ENCODE measurements at regions not wholly inside any gene's neighbourhood (a gene's known extent, or its start where the extent isn't known, plus 50 kb on each side); places are given as distances from the start of the nearest gene placed in this dataset.
"Not testable (repeated sequence)": the region's sequence is repeated elsewhere in the genome, so short reads cannot be mapped to it uniquely, and the experiment has no call there.

GRCh38 chr12:131425112-131426075 is 285.5 kb upstream of the SFSWAP start:
- Histone ChIP-seq H3K4me3 (no peak overlapping the region), H3K27ac (ENCODE audit: low read depth in 1 of 2, low read length in 1 of 2) (no peak overlapping the region), H3K4me1 (ENCODE audit: control insufficient read depth in 5 of 5, insufficient read depth in 5 of 5, low read length in 5 of 5) (peaks cover 0 to 3% (median 0%) of the 10 kb centered on the region in 5 donors), H3K27me3 (ENCODE audit: control insufficient read depth in 3 of 3, insufficient read depth in 3 of 3, low read length in 2 of 3) (peaks cover 0 to 8% (median 0%) of the 10 kb centered on the region in 3 donors), H3K9me3 (ENCODE audit: control insufficient read depth in 4 of 4, insufficient read depth in 3 of 4, low read length in 3 of 4) (peaks cover 0 to 16% (median under 1%) of the 10 kb centered on the region in 4 donors), H3K36me3 (ENCODE audit: control insufficient read depth in 4 of 4, insufficient read depth in 4 of 4, low read length in 4 of 4) (no peaks in the 10 kb centered on the region), H3K9ac (ENCODE audit: insufficient read depth in 1 of 2, low read length in 2 of 2) (no peak overlapping the region)
- TF ChIP-seq CTCF (IDR thresholded peaks at IDR 0.05; ENCODE audit: control extremely low read depth, extremely low read depth), result no peak
- no peak for DNase-seq
- no peak for ATAC-seq (ENCODE audit: insufficient read depth, low FRiP score)
- WGBS, 2 donors, result 82 to 89% methylated on average over 9 of the region's 9 CpGs

GRCh38 chr12:131428091-131428685 is 282.7 kb upstream of the SFSWAP start:
- Histone ChIP-seq H3K27ac (ENCODE audit: low read depth in 1 of 2, low read length in 1 of 2) (no peak overlapping the region), H3K4me1 (ENCODE audit: control insufficient read depth in 5 of 5, insufficient read depth in 5 of 5, low read length in 5 of 5) (peaks cover 0 to 3% (median 0%) of the 10 kb centered on the region in 5 donors), H3K9me3 (ENCODE audit: control insufficient read depth in 4 of 4, insufficient read depth in 3 of 4, low read length in 3 of 4) (peaks cover 0 to 15% (median under 1%) of the 10 kb centered on the region in 4 donors), H3K9ac (ENCODE audit: insufficient read depth in 1 of 2, low read length in 2 of 2) (no peak overlapping the region), H3K4me3 (no peak overlapping the region), H3K27me3 (ENCODE audit: control insufficient read depth in 3 of 3, insufficient read depth in 3 of 3, low read length in 2 of 3) (peaks cover 0 to 18% (median 5%) of the 10 kb centered on the region in 3 donors), H3K36me3 (ENCODE audit: control insufficient read depth in 4 of 4, insufficient read depth in 4 of 4, low read length in 4 of 4) (no peaks in the 10 kb centered on the region)
- DNase-seq (no peak), ATAC-seq (ENCODE audit: insufficient read depth, low FRiP score) (no peak)
- 73 to 85% methylated on average over 14 of the region's 14 CpGs for WGBS, 2 donors
- no peak for TF ChIP-seq CTCF (IDR thresholded peaks at IDR 0.05; ENCODE audit: control extremely low read depth, extremely low read depth)

- H3K4me1 ChIP-seq (ENCODE audit: control insufficient read depth in 5 of 5, insufficient read depth in 5 of 5, low read length in 5 of 5); H3K4me3 ChIP-seq; DNase-seq; H3K27ac ChIP-seq (ENCODE audit: low read depth in 1 of 2, low read length in 1 of 2); H3K9ac ChIP-seq (ENCODE audit: insufficient read depth in 1 of 2, low read length in 2 of 2); H3K36me3 ChIP-seq (ENCODE audit: control insufficient read depth in 4 of 4, insufficient read depth in 4 of 4, low read length in 4 of 4): not testable (repeated sequence)
- Histone ChIP-seq H3K27me3 (ENCODE audit: control insufficient read depth in 3 of 3, insufficient read depth in 3 of 3, low read length in 2 of 3) (peaks cover 0 to 20% (median 5%) of the 10 kb centered on the region in 3 donors), H3K9me3 (ENCODE audit: control insufficient read depth in 4 of 4, insufficient read depth in 3 of 4, low read length in 3 of 4) (peaks cover 0 to 12% (median under 1%) of the 10 kb centered on the region in 4 donors)
- WGBS, 2 donors, result 21 to 41% methylated on average over 3 to 5 of the region's 8 CpGs
- ATAC-seq (ENCODE audit: insufficient read depth, low FRiP score), result peak; percentile 49
Measured at GRCh38 chr12:131429221-131429620, 281.7 kb upstream of the SFSWAP start.

GRCh38 chr12:131429697-131430096 is 281.2 kb upstream of the SFSWAP start:
- 41 to 69% methylated on average over 7 to 8 of the region's 8 CpGs for WGBS, 2 donors
- not testable (repeated sequence) for H3K9ac ChIP-seq (ENCODE audit: insufficient read depth in 1 of 2, low read length in 2 of 2); H3K4me3 ChIP-seq; H3K4me1 ChIP-seq (ENCODE audit: control insufficient read depth in 5 of 5, insufficient read depth in 5 of 5, low read length in 5 of 5); H3K27ac ChIP-seq (ENCODE audit: low read depth in 1 of 2, low read length in 1 of 2); H3K36me3 ChIP-seq (ENCODE audit: control insufficient read depth in 4 of 4, insufficient read depth in 4 of 4, low read length in 4 of 4); ATAC-seq (ENCODE audit: insufficient read depth, low FRiP score)
- Histone ChIP-seq H3K27me3 (ENCODE audit: control insufficient read depth in 3 of 3, insufficient read depth in 3 of 3, low read length in 2 of 3) (peaks cover 0 to 24% (median 7%) of the 10 kb centered on the region in 3 donors), H3K9me3 (ENCODE audit: control insufficient read depth in 4 of 4, insufficient read depth in 3 of 4, low read length in 3 of 4) (peaks cover 0 to 13% (median 0%) of the 10 kb centered on the region in 4 donors)
- DNase-seq, result peak in 2 of 3 donors; percentile 6 to 18
